NCI-H1694 (cell line): ENCODE measurements at regions not wholly inside any gene's neighbourhood (a gene's known extent, or its start where the extent isn't known, plus 50 kb on each side); places are given as distances from the start of the nearest gene placed in this dataset.
"Not testable (repeated sequence)": the region's sequence is repeated elsewhere in the genome, so short reads cannot be mapped to it uniquely, and the experiment has no call there.

Experiments
- DNase-seq: peaks from one replicate; lab custom pipeline; 2025; lab: John Stamatoyannopoulos, UW

DNA sequence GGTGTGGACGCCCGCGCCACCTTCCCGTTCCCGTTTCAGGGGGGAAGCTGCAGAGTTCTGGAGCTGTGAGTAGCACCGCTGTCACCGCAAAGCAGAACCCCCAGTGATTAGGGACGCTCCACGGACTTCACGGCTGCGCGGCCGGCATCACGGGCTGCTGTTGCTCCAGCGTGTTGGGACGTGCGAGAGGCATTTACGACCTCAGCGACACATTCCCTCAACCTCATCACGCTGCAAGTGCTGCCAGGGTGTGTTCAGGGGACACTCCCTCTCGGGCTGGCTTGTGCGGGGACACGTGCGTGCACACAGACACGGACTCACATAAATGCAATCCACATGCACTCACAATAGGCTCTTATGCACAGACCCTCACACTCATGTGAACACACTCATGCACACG lies 187.9 kb downstream of the NPIPB11 start:
- DNase-seq: not testable (repeated sequence)

DNA sequence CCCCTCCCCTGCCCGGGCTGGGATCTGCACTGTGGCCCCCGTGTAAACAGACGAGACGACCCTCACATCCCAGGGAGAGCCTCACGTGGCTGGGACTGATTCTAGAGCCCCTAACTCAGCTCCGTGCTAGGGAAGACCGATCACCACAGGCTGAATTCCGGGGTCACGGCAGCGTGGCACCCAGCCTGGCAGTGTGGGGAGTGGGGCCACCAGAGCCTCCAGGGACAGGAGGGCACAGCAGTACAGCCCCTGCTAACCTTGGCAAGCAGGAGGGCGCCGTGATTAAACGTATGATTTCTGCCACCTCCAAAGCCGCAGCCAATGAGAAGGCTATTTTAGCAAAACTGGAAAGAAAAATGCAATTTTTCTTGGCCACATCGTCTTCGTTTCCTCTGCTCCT lies 188.3 kb downstream of the NPIPB11 start:
- not testable (repeated sequence) for DNase-seq

DNA sequence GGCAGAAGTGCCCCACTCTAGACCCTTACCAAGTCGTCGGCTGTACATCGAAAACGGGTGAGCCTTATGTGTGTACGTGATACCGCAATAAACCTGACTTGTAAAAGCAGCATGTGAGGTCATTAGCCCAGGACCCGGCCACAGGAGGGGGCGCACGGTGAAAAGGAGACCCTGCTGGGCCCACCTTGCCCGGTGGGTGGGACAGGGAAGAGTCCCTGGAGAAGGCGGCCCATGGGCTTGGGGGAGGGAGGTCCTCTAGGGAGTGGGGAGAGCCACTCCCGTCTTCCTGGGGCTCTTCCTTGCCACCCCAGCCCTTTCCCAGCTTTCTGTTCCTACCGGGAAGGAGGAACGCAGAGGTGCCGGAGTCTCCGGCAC lies 188.8 kb downstream of the NPIPB11 start:
- DNase-seq: not testable (repeated sequence)

DNA sequence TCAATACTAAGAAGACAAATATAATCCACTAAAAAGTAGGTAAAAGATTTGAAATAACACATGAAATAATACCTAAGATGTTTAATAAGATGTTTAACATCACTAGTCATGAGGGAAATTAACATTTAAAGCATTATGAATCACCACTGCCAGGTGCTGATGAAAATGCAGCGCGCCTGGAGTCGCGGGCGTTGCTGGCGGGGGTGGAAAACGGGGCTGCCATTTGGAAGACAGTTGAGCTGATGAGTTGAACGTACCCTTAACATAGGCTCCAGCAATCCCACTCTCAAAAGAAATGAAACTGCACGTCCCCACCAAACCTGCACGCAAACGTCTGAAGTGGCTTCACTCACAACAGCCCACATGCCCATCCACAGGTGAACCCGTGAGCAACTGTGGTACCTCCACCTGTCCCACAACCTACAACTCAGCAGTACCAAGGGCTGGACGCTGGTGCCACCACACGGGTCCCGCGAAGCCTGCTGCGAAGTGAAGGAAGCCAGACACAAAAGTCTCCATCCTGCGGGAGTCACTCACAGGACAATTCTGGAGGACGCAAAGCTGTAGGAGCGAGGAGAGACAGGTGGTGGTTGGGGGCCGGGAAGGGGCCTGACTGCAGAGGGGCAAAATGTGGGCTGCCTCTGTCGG lies 189.3 kb downstream of the NPIPB11 start:
- not testable (repeated sequence) for DNase-seq

- DNase-seq: not testable (repeated sequence)
These were observed 192.7 kb downstream of the NPIPB11 start for GRCh38 chr16:29213770-29214169.

GRCh38 chr16:29213251-29213650 lies 193.3 kb downstream of the NPIPB11 start:
- DNase-seq: not testable (repeated sequence)

DNA sequence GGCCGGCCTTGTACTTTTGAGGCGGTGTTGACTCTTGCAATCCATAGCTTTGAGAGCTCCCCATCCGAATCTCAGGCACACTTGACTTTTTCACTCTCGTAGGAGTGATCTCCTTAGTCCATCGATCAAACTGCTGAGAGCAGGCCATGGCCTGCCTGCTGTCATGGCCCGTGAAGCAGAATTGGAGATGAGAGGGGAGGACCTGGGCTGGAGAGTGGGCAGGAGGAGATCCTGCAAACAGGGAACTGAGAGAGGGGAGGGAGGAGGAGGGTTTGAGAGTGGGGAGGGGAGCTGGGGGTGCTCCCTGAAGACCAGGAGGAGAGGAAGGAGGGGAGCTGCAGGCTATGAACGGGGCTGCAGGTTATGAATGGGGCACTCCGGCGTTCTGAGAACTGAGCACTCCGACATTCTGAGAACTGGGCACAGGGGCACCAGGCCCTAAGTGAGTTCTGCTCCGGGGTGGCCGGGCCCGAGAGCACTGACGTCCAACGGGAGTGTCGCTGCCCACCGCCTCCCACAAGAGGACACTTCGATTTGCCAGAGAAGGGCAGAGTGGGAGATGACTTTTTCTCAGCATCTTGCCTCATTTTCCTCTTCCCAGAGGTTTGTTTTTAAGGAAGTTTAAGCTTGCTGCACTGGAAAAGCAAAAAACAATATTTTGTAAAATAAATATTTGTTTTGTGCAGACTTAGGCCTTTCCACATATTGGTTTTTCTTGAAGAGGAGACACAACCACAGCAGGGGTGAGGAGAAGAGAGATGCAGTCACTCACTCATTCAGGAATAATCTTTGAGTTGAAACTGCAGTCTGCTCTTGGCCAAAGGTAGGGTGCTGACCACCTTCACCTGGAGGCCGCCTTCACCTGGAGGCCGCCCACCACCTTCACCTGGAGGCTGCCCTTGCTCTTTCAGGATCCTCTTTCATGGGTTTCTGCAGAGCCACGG lies 194.2 kb downstream of the NPIPB11 start:
- DNase-seq: not testable (repeated sequence)

DNA sequence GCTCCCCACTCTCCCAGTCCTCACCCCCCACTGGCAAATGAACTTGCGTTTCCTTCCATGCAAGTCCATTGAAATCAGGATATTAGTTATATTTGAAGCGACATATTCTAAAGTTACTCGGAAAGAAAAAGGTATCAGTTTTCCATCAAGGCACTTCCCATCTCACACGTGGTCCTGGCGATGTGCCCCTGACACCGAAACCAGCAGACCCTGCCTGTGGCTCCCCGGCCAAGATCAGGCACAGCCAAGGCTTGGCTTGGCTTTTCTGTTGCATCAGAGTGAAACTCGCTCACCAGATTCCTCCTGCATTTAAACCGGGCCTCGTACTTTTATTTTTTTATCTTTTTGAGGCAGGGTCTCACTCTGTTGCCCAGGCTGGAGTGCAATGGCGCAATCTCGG lies 195.1 kb downstream of the NPIPB11 start:
- DNase-seq: not testable (repeated sequence)

- not testable (repeated sequence) for DNase-seq
These were observed 196.0 kb downstream of the NPIPB11 start for GRCh38 chr16:29210299-29211150.

- DNase-seq: not testable (repeated sequence)
These were observed 200.4 kb downstream of the NPIPB11 start for GRCh38 chr16:29206120-29206519.

GRCh38 chr16:29205151-29205550 lies 201.4 kb downstream of the NPIPB11 start:
- DNase-seq: not testable (repeated sequence)

DNA sequence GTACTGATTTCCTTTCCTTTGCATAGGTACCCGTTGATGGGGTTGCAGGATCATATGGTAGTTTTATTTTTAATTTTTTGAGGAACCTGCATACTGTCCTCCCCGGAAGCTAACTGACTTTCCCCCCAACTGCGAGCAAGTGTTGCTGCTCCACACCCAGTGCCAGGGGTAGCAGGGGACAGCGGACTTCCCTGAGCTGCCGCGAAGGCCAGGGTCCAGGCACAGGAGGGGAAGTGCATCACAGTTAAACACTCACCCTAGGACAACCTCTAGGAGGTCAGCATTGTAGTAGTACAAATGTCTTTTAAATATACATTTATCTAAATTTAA lies 201.7 kb downstream of the NPIPB11 start:
- no peak for DNase-seq

GRCh38 chr16:29203933-29204805 lies 202.3 kb downstream of the NPIPB11 start:
- not testable (repeated sequence) for DNase-seq

DNA sequence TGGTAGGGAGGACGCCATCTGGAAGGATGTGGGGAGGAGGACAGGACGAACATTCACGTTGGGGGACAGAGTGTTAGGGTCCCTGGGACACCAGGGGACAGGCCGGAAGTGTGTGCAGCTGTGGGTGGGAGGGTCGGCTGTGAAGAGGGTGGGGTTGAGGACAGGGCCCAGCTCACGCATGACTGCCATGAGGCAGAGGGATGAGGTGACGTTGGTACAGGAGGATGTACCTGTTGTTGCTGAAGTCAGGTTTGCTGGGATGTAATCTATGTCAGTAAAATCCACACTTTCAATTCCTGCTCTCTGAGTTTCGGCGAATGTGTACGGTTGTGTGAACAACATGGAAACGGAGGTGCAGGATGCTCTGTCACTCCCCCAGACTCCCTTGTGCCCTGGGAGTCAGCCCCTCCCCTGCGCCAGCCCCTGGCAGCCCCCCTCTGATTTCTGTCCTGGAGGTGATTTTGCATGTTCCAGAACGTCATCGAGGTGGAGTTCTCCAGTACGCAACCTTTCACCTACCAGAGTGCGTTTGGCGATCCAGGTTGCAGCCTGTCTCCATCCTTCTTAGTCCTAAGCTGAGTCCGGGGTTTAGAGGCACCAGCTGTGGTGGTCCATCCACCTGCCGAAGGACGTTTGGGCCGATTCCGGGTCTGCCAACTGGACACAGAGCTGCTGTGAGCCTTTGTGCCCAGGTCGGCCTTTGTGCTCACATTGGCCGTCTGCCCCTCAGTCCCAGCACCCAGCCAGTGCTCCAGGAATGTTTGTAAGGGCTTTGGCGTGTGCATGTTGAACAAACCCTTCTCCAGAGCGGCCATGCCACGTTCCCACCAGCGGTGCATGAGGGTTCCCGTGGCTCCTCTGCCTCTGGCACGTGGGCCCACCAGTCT lies 203.2 kb downstream of the NPIPB11 start:
- not testable (repeated sequence) for DNase-seq

DNA sequence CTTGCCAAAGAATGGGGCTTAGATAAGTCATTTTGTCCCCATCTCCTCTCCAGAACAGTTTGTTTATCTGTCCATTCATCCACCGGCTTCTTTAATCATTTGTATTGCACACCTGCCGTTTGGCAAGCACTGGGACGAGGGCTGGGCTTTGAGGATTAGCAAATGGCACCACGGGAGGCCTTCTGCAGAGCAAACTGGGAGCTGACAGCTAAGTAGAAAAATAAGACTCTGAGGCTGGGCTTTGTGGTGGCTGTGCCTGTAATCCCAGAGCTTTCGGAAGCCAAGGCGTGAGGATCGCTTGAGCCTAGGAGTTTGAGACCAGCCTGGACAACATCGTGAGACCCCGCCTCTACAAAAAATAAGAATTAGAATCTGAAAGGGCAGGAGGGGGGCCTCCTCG lies 203.9 kb downstream of the NPIPB11 start:
- DNase-seq: not testable (repeated sequence)

- not testable (repeated sequence) for DNase-seq
These were observed 204.4 kb downstream of the NPIPB11 start for GRCh38 chr16:29202025-29202632.

GRCh38 chr16:29201296-29202024 lies 205.1 kb downstream of the NPIPB11 start:
- not testable (repeated sequence) for DNase-seq

- DNase-seq: not testable (repeated sequence)
These were observed 205.8 kb downstream of the NPIPB11 start for GRCh38 chr16:29200681-29201080.

DNA sequence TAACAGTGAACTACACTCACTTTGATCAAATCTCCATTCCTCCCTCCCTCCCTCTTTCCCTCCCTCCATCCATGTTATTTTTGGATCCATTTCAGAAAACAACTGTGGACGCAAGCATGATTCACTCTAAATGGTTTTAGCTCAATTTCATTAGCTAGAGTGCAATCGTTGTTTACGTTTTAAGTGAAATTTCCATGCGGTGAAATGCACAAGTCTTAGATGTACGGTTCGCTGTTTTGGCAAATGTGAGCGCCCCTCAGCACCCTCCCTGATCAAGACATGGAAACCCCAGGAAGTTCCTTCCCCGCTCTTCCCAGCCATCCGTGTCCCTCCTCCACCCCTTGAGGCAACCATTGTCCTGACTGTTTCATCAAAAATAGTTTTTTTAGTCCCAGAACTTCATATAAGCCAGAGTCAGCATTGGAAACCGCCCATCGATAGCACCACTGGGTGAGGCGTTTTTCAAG lies 206.3 kb downstream of the NPIPB11 start:
- DNase-seq: not testable (repeated sequence)
